GM21423 (cell line): ENCODE measurements at regions not wholly inside any gene's neighbourhood (a gene's known extent, or its start where the extent isn't known, plus 50 kb on each side); places are given as distances from the start of the nearest gene placed in this dataset.
"Not testable (repeated sequence)": the region's sequence is repeated elsewhere in the genome, so short reads cannot be mapped to it uniquely, and the experiment has no call there.

ENCODE experiments used
- ATAC-seq: cut with Tn5 transposase; IDR thresholded peaks from one replicate; pipeline ENCODE4 v1.9.1; 2021; ENCODE audit warnings: mild to moderate bottlenecking, moderate library complexity; ENCODE audit not compliant: unreplicated experiment

- ATAC-seq, result no peak
Measured at GRCh38 chrX:85543866-85544265, 164.4 kb upstream of the POF1B start.

DNA sequence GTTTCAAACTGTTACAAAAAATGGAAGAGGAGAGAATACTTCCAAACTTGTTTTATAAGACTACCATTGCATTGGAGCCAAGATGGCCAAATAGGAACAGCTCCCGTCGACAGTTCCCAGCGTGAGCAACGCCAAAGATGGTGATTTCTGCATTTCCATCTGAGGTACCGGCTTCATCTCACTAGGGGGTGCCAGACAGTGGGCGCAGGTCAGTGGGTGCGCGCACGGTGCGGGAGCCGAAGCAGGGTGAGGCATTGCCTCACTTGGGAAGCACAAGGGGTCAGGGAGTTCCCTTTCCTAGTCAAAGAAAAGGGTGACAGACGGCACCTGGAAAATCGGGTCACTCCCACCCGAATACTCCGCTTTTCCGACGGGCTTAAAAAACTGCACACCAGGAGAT is 149.7 kb upstream of the POF1B start:
- not testable (repeated sequence) for ATAC-seq

- ATAC-seq, result no peak
Measured at GRCh38 chrX:85517994-85518718, 138.7 kb upstream of the POF1B start.

- no peak for ATAC-seq
Measured at GRCh38 chrX:85516131-85516530, 136.7 kb upstream of the POF1B start.

GRCh38 chrX:85506871-85507270 is 127.4 kb upstream of the POF1B start:
- ATAC-seq, result no peak

DNA sequence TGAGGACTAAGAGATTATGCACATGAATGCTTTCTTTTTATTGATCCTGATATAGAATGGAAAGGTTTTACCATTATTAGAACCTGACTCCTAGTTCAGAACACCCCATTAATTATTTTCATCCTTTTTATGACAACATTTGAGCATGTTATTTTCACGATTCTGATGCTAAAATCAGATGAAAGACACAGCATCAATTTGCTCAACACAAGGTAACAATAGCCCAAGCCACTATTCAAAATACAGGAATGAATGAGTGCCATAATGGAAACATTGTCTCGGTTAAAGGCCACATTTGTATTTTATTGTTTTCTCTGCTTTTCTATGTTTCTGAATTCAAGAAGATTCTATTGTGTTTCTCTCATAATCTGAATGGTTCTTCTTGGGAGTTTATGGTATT is 126.3 kb upstream of the POF1B start:
- no peak for ATAC-seq

- ATAC-seq, result no peak
Measured at GRCh38 chrX:85504381-85504780, 124.9 kb upstream of the POF1B start.

DNA sequence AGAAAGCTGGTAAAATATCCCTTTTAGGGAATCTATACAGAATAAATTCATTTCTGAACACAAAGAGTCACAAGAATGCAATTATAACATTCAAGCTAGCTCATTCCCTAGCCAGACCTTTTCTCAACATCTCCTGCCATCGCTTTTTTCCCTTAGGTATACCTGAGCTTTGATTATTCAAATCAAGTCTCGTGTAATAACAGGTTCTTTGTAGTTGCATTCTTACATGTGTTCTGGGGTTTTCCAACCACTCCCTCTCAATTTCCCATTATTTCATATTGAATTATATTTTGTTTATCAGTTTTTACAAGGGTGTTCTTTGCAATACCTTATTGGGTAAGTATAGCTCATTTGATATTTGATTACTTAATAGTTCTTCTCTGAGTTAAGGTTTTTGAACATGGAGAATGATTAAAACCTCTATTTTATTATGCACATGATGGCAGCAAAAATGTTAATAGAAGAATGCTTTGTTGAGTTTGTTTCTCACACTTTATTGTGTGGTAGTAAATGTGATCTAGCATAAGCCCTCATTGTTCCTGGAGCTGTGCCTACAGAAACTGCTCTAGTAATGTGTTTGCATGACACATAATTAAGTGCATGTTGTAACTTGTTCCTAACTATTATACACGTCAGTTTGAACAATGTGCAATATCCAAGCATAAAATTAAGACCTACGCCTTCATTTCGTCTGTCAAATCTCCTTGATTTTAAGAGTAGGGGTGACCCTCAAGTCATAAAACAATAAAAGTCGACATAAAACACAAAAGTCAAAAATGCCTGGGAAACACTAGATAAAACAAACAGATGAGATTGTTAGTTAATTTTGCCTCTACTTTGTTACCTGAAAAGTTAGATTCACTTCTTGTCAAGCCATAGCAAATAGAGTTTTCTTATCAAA is 124.0 kb upstream of the POF1B start:
- no peak for ATAC-seq

DNA sequence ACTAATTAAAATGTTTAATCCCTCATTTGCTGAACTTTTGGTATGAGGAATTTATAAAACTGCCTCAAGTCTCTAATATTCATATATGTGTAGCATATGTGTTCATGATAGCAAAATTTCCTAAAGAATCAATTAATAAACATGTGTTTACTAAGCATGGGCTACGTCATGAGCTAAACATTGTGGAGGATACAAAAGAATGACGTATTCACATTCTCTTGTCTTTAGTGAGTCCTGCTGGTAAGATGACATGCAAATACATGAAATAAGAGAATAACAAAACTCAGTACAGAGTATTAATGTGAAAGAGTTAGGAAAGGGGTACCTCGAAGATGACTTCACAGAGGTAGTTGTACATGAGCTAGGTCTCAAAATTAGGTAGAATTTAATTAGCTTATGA is 121.9 kb upstream of the POF1B start:
- ATAC-seq, result no peak

GRCh38 chrX:85499400-85499799 is 119.9 kb upstream of the POF1B start:
- no peak for ATAC-seq

DNA sequence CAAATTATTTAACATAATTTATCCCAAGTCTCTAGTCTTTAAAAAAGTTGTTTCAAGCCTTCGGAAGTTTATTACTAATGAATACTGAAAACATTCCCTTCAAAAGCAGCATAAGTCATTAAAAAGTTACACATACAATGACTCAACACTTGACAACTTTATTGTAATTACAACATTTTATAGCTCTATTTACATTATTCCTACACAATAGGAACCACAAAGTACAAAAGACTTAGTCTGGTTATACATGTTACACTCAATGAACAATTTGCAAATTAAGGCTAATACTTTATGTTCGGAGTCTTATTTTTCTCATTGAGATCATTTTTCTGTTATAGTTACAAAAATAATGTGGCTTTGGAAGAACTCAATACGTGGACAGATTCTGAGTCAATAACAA is 114.4 kb upstream of the POF1B start:
- no peak for ATAC-seq

GRCh38 chrX:85454295-85454694 is 74.8 kb upstream of the POF1B start:
- no peak for ATAC-seq

GRCh38 chrX:85444613-85445012 is 65.1 kb upstream of the POF1B start:
- no peak for ATAC-seq
